Kidney epithelial cell (primary cell): ENCODE measurements at regions not wholly inside any gene's neighbourhood (a gene's known extent, or its start where the extent isn't known, plus 50 kb on each side); places are given as distances from the start of the nearest gene placed in this dataset.

Experiments used
- DNase-seq: peaks from one replicate; pipeline ENCODE4 v3.0.0-alpha.2; 2010; ENCODE audit warnings: low read depth
- H3K27me3 ChIP-seq: 2 replicates; pipeline ENCODE4 v1.6.0; 2011; ENCODE audit warnings: low read length; ENCODE audit not compliant: control insufficient read depth, insufficient read depth
- H3K36me3 ChIP-seq: 2 replicates; pipeline ENCODE4 v1.5.1; 2011; ENCODE audit warnings: low read length; ENCODE audit not compliant: control insufficient read depth, insufficient read depth
- H3K4me3 ChIP-seq: 2 replicates; pipeline ENCODE4 v1.5.1; 2011; ENCODE audit warnings: low read depth, mild to moderate bottlenecking, control low read depth, low read length
- TF ChIP-seq, protein P1 (sequence below): IDR thresholded peaks from 2 replicates; pipeline ENCODE4 v1.5.1; 2011; ENCODE audit warnings: mild to moderate bottlenecking, moderate library complexity, low read length, control low read depth, inconsistent platforms; ENCODE audit not compliant: insufficient read depth, poor library complexity, severe bottlenecking

DNA sequence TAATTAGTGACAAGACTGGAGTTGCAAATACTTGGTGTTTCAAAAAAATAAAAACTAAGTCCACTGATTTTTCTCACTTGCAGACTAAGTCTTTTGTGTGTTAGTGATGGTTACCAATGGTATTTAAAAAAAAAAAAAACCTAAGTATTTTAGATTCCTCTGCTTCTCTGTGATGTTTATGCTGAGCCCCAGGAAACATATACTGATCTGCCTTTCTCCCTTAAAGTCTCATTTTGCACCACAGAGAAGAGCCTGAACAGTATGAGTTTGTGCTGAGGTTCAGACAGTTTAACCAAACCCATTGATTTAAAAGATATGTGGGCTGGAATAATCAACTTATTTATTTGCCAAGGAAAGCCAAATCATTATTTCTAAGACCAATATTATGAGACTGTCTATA is 1305.0 kb downstream of the PCDH18 start:
- DNase-seq, result no peak
- TF ChIP-seq, protein P1, sequence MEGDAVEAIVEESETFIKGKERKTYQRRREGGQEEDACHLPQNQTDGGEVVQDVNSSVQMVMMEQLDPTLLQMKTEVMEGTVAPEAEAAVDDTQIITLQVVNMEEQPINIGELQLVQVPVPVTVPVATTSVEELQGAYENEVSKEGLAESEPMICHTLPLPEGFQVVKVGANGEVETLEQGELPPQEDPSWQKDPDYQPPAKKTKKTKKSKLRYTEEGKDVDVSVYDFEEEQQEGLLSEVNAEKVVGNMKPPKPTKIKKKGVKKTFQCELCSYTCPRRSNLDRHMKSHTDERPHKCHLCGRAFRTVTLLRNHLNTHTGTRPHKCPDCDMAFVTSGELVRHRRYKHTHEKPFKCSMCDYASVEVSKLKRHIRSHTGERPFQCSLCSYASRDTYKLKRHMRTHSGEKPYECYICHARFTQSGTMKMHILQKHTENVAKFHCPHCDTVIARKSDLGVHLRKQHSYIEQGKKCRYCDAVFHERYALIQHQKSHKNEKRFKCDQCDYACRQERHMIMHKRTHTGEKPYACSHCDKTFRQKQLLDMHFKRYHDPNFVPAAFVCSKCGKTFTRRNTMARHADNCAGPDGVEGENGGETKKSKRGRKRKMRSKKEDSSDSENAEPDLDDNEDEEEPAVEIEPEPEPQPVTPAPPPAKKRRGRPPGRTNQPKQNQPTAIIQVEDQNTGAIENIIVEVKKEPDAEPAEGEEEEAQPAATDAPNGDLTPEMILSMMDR, result no peak
- no peak overlapping the region for H3K4me3 ChIP-seq
- H3K27me3 ChIP-seq, result no peaks in the 10 kb centered on the region
- no peaks in the 10 kb centered on the region for H3K36me3 ChIP-seq

DNA sequence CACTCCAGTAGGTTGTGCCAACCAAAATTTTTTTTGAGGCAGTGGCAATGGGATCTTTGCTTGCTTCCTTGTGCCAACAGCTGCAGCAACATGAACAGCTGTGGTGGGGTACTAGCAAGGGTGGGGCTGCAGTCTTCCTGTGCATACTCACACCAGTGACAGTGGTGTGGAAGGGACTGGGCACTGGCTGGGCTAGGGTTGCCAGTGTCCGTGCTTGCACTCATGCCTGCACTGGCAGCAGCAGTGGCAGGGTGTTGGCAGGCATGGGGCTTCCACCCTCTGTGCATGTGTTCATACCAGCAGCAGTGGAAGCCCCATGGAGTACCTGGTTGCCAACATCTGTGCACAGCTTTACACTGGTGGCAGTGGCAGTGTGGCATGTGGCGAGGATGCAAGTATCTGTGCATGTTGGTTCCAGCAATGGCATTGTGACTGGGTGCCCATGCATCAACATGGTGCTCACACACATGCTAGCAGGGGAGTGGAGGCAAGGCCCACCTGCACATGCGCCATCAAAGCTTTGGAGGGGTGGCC is 1312.6 kb downstream of the PCDH18 start:
- Histone ChIP-seq H3K36me3 (no peaks in the 10 kb centered on the region), H3K27me3 (no peaks in the 10 kb centered on the region), H3K4me3 (no peak overlapping the region)
- no peak for DNase-seq
- TF ChIP-seq, protein P1, result no peak

DNA sequence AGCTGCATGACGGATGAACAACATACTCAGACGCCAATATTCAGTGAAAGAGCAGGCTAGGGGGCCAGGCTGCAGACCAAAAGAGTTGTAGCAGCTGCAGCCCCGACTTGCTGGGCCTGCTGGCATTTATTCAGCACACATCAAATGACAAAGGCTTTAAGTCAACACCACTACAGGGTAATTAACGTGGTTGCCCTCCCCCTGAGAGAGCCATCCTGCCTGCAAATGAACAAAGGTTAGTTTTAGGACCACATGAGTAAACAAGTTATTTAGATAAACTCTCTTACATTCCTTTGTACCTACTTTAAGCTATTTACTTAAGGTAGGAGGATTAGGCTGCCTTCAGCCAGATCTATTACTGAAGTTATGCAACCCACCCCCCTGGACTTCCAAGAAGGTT is 1329.1 kb downstream of the PCDH18 start:
- H3K27me3 ChIP-seq, result no peaks in the 10 kb centered on the region
- no peak overlapping the region for H3K4me3 ChIP-seq
- no peaks in the 10 kb centered on the region for H3K36me3 ChIP-seq
- TF ChIP-seq, protein P1, result no peak
- no peak for DNase-seq

DNA sequence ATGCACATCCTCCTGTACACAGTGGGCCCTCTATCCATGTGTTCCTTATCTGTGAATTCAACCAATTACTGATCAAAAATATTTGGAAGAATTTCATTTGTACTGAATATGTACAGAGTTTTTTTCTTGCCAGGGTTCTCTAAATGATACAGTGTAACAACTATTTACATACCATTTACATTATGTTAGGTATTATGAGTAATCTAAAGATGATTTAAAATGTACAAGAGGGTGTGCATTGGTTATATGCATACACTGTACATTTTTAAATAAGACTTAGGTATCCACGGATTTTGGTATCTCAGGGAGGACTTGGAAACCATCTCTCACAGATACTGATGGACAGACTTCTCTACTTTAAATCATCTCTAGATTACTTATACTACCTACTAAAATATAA is 1333.9 kb downstream of the PCDH18 start:
- H3K4me3 ChIP-seq, result no peak overlapping the region
- H3K36me3 ChIP-seq, result no peaks in the 10 kb centered on the region
- DNase-seq, result no peak
- no peaks in the 10 kb centered on the region for H3K27me3 ChIP-seq
- TF ChIP-seq, protein P1, result no peak

DNA sequence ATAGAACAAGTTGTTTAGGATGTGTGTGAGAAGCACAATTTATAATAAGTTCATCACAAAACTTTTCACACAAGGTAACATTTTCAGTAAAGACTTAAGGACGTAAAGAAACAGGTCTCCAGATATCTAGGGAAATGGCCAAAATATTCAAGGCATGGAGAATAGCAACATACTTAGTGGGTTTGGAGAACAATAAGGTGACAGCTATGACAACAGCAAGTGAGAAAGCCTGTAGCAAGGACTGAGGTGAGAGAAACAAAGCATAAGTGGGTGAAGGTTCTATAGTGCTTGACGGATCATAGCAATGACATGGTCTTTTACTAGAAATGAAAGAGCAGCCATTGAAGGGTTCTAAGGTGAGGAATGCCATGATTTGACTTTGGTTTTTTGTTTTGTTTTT is 1337.3 kb downstream of the PCDH18 start:
- no peaks in the 10 kb centered on the region for H3K27me3 ChIP-seq
- no peak overlapping the region for H3K4me3 ChIP-seq
- no peaks in the 10 kb centered on the region for H3K36me3 ChIP-seq
- TF ChIP-seq, protein P1, result no peak
- DNase-seq, result no peak

DNA sequence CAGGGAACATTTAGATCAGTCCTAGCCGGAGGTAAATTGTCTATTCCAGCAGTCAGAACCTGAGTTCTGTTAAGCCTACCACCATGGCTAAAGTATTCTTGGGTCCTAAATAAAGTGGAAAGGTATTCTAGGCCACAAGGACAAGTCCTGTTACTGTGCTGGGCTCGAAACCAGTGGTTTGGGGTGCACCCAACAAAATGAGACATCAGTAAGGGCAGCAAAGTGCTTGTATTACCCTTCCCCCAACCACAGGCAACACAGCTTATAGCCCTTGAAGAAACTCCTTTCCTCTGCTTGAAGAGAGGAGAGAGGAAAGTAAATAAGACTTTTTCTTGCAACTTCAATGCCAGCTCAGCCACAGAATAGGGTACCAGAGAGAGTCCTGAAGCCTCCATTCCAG is 1345.6 kb downstream of the PCDH18 start:
- Histone ChIP-seq H3K27me3 (no peaks in the 10 kb centered on the region), H3K36me3 (no peaks in the 10 kb centered on the region), H3K4me3 (no peak overlapping the region)
- DNase-seq, result no peak
- TF ChIP-seq, protein P1, result no peak
